ENCODE measurements at regions not wholly inside any gene's neighbourhood (a gene's known extent, or its start where the extent isn't known, plus 50 kb on each side); places are given as distances from the start of the nearest gene placed in this dataset.

DNA sequence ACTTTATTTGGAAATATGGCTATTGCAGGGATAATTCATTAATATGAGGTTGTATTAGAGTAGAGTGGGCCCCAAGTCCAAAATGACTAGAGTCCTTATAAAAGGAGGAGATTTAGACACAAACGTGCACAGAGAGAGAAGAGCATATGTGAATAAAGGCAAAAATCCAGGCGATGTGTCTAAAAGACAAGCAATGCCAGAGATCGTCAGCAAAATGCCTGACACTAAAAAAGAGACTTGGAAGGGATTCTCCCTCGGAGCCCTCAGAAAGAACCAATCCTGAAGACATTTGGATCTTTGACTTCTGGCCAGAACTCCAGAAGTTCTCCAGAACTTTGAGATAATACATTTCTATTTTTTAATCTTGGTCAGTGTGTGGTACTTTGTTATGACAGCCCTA, 472.1 kb downstream of the NLGN4X start:
- TF ChIP-seq, protein P1, sequence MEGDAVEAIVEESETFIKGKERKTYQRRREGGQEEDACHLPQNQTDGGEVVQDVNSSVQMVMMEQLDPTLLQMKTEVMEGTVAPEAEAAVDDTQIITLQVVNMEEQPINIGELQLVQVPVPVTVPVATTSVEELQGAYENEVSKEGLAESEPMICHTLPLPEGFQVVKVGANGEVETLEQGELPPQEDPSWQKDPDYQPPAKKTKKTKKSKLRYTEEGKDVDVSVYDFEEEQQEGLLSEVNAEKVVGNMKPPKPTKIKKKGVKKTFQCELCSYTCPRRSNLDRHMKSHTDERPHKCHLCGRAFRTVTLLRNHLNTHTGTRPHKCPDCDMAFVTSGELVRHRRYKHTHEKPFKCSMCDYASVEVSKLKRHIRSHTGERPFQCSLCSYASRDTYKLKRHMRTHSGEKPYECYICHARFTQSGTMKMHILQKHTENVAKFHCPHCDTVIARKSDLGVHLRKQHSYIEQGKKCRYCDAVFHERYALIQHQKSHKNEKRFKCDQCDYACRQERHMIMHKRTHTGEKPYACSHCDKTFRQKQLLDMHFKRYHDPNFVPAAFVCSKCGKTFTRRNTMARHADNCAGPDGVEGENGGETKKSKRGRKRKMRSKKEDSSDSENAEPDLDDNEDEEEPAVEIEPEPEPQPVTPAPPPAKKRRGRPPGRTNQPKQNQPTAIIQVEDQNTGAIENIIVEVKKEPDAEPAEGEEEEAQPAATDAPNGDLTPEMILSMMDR (IDR thresholded peaks at IDR 0.05): no peak
- H3K27ac Mint-ChIP-seq: no peak overlapping the region
- DNase-seq: no peak
- H3K9me3 Mint-ChIP-seq: peaks cover 16% of the 10 kb centered on the region; the same call in 1 of the 2 replicates
- no peaks in the 10 kb centered on the region for H3K36me3 Mint-ChIP-seq (ENCODE audit: low read depth)
- no peaks in the 10 kb centered on the region for H3K27me3 Mint-ChIP-seq (ENCODE audit: insufficient read depth)
- no peaks in the 10 kb centered on the region for H3K4me1 Mint-ChIP-seq (ENCODE audit: low read depth)
- no peak overlapping the region for H3K4me3 Mint-ChIP-seq

DNA sequence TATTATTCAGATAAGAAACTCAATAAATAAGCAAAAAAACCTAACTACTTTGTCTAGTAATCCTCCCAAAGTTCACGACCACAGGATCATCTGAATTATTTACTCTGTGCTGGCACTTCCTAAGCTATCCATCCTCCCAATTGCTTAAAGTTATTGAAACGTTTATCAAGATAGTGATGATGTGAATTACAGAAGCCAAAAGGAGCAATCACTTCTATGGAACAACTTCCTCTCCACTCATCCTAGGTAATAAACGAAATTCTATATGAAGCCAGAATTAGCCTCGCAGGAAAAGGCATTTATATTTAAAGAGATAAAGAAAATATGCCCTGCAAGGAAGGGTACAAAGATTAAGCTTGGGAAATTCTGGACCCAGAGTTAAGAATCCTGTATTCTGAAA, 475.4 kb downstream of the NLGN4X start:
- Mint-ChIP-seq H3K36me3 (ENCODE audit: low read depth) (no peaks in the 10 kb centered on the region), H3K27ac (no peak overlapping the region), H3K4me3 (no peak overlapping the region), H3K4me1 (ENCODE audit: low read depth) (no peaks in the 10 kb centered on the region), H3K9me3 (peaks cover 15% of the 10 kb centered on the region; the same call in 1 of the 2 replicates), H3K27me3 (ENCODE audit: insufficient read depth) (no peaks in the 10 kb centered on the region)
- no peak for DNase-seq
- TF ChIP-seq, protein P1 (IDR thresholded peaks at IDR 0.05): no peak

DNA sequence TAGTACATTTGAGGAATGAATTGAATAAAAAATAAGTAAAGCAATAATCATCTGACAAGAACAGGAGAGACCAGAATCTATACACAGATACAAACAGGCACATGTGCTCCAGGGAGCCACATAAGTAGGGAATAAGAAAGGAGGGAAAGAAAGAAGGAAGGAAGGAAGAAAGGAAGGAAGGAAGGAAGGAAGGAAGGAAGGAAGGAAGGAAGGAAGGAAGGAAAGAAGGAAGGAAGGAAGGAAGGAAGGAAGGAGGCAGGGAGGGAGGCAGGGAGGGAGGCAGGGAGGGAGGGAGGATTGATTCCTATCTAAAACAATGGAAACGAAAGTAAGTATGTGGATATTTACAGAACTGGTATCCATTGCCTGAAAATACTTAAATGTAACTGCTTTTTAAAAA, 475.8 kb downstream of the NLGN4X start:
- H3K27me3 Mint-ChIP-seq (ENCODE audit: insufficient read depth): no peaks in the 10 kb centered on the region
- TF ChIP-seq, protein P1 (IDR thresholded peaks at IDR 0.05): no peak

DNA sequence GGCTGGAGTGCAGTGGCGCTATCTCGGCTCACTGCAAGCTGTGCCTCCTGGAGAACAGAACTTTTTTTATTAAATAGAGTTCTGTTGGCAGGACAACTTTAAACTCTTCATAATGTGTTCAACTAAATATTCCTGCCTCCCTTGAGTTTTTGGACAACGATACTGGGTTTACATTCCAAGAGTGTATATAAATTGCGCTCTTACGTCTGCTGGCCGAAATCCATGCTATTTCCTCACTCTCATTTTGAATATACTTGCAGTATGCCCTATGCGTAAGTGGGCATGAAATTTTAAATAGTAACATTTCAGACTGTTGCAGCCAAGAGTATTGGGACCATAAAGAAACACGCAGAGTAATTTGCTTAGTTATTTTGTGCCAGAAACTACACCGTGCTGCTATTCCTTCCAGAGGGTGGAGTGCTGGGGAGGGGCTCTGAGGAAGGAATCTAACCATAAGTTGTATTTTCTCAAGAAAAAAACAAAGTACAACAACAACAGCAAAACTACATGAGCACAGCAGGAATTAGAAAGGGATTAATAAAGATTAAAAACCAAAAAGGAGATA, 480.0 kb downstream of the NLGN4X start:
- Mint-ChIP-seq H3K27me3 (ENCODE audit: insufficient read depth) (no peaks in the 10 kb centered on the region), H3K9me3 (peaks cover 22% of the 10 kb centered on the region), H3K36me3 (ENCODE audit: low read depth) (no peaks in the 10 kb centered on the region), H3K4me3 (no peak overlapping the region), H3K4me1 (ENCODE audit: low read depth) (no peaks in the 10 kb centered on the region), H3K27ac (no peak overlapping the region)
- no peak for DNase-seq
- TF ChIP-seq, protein P1 (IDR thresholded peaks at IDR 0.05): no peak

More for the DNA sequence above, 475.8 kb downstream of the NLGN4X start:
- no peak overlapping the region for H3K27ac Mint-ChIP-seq
- H3K4me1 Mint-ChIP-seq (ENCODE audit: low read depth): no peaks in the 10 kb centered on the region
- H3K36me3 Mint-ChIP-seq (ENCODE audit: low read depth): no peaks in the 10 kb centered on the region
- no peak overlapping the region for H3K4me3 Mint-ChIP-seq
- no peak for DNase-seq
- peaks cover 19% of the 10 kb centered on the region; the same call in 1 of the 2 replicates for H3K9me3 Mint-ChIP-seq

DNA sequence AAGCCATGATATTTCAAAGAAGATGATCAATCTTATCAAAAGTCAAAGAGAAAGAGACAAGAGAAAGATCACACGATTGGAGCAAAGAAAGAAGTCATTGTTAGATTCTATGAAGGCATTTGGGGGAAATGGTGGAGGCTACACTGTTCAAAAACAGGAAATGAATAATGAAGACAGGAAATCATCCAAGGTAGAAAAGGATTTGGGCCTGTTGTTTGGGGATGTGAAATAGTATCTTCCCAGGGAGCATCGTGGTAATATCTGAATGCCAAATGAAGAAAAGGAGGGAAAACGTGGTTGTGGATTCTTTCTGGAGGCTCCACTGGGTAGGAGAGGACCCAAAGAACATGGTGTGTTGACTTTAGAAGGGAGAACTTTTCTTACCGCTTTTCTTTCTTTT, 482.4 kb downstream of the NLGN4X start:
- Mint-ChIP-seq H3K27ac (no peak overlapping the region), H3K4me3 (no peak overlapping the region), H3K36me3 (ENCODE audit: low read depth) (no peaks in the 10 kb centered on the region), H3K9me3 (peaks cover 11% of the 10 kb centered on the region), H3K4me1 (ENCODE audit: low read depth) (no peaks in the 10 kb centered on the region), H3K27me3 (ENCODE audit: insufficient read depth) (no peaks in the 10 kb centered on the region)
- DNase-seq: no peak
- TF ChIP-seq, protein P1 (IDR thresholded peaks at IDR 0.05): no peak

DNA sequence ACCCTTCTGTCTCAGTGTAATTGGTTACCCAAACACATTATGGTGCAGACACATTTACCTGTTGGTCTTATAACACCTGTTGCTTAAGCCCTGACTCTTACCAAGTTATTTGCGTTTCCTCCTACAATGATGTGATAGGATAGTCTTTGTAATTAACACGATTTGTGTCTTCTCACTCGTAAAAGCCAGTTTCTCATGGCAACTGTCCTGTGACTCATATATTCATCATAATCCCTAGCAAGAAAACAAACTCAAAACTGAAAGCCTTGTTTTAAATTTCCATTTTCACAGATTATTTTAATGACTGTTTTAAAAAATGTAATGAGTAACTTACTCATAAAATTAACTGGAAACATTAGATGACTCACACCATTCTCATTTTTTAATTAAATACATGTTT, 495.2 kb downstream of the NLGN4X start:
- DNase-seq: no peak
- Mint-ChIP-seq H3K4me1 (ENCODE audit: low read depth) (no peaks in the 10 kb centered on the region), H3K27ac (no peak overlapping the region), H3K4me3 (no peak overlapping the region), H3K36me3 (ENCODE audit: low read depth) (no peaks in the 10 kb centered on the region), H3K27me3 (ENCODE audit: insufficient read depth) (no peaks in the 10 kb centered on the region), H3K9me3 (peaks cover 15% of the 10 kb centered on the region)
- TF ChIP-seq, protein P1 (IDR thresholded peaks at IDR 0.05): no peak
